Transverse colon (tissue), 4 donors: ENCODE measurements at regions not wholly inside any gene's neighbourhood (a gene's known extent, or its start where the extent isn't known, plus 50 kb on each side); places are given as distances from the start of the nearest gene placed in this dataset.

ENCODE experiments used
- CTCF ChIP-seq, 5 experiments: fragments of 200-600 bp in 3 of 5; fragments of 450-650 bp in 2 of 5; sonication (generic) in 3 of 5; IDR thresholded peaks; 1 replicate in 2 of 5; 2 replicates in 3 of 5; pipeline ENCODE4 v1.5.1; 2016 to 2017; ENCODE audit warnings: antibody characterized with exemption in 5 of 5, inconsistent platforms in 3 of 5, mild to moderate bottlenecking in 2 of 5, moderate library complexity in 1 of 5
- EP300 ChIP-seq: sonication (generic); formaldehyde crosslinking; IDR thresholded peaks from one replicate; pipeline ENCODE4 v1.6.1; 2017; ENCODE audit warnings: antibody characterized with exemption, low read depth
- POLR2A ChIP-seq: fragments of 450-650 bp; IDR thresholded peaks from one replicate; pipeline ENCODE4 v1.6.1; 2016; ENCODE audit warnings: antibody characterized with exemption, mild to moderate bottlenecking, moderate library complexity
- POLR2AphosphoS5 ChIP-seq, 3 donors: sonication (generic); formaldehyde crosslinking; IDR thresholded peaks; one replicate each; pipeline ENCODE4 v1.6.1; 2016; ENCODE audit warnings: antibody characterized with exemption in 3 of 3

DNA sequence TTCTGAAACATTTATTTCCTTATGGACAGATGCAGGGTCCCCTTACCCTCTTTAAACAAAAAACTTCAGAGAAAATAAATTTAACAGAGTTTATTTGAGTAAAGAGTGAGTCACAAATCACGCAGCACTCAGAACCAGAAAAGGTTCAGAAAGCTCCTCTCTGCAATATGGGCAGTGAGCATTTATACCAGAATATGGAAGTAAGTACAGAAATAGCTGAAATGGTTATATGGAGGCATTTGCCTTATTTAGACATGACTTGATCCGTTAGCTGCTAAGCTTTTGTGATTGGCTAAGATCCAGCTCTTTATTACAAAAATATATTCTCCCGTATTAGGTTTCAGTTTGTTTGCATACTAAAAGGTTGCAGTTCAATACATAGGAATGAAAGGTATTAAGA lies 1554.1 kb downstream of the EFNA5 start:
- TF ChIP-seq CTCF (IDR thresholded peaks at IDR 0.05) (no peak), EP300 (no peak), POLR2A (no peak), POLR2AphosphoS5 (IDR thresholded peaks at IDR 0.05) (no peak)
